Right cardiac atrium (tissue), 5 donors: ENCODE measurements at regions not wholly inside any gene's neighbourhood (a gene's known extent, or its start where the extent isn't known, plus 50 kb on each side); places are given as distances from the start of the nearest gene placed in this dataset.

Source experiments
- ATAC-seq, 2 donors: fragments of 200-7000 bp; cut with Tn5 transposase; one replicate each; pipeline versions ENCODE4 v1.8.0 to v1.9.1; 2020; ENCODE audit warnings: moderate library complexity in 2 of 2, mild to moderate bottlenecking in 1 of 2
- DNase-seq, 3 donors: peaks; one replicate each; pipeline ENCODE4 v3.0.0-alpha.2; 2020
- H3K27ac ChIP-seq: one replicate; pipeline ENCODE4 v1.5.1; 2013; ENCODE audit warnings: mild to moderate bottlenecking, low read length, control low read depth, moderate library complexity
- H3K27me3 ChIP-seq: one replicate; pipeline ENCODE4 v1.6.1; 2013; ENCODE audit not compliant: control insufficient read depth, insufficient read depth
- H3K4me1 ChIP-seq: one replicate; pipeline ENCODE4 v1.6.1; 2013; ENCODE audit warnings: low read length; ENCODE audit not compliant: control insufficient read depth, insufficient read depth
- H3K4me3 ChIP-seq: one replicate; pipeline ENCODE4 v1.5.1; 2013; ENCODE audit warnings: low read length, control low read depth
- H3K9me3 ChIP-seq: one replicate; pipeline ENCODE4 v1.6.1; 2013; ENCODE audit warnings: low read length; ENCODE audit not compliant: control insufficient read depth
- WGBS: extraction: QIAGEN DNeasy Blood & Tissue Kit; methylation state at CpG from one replicate; pipeline ENCODE4 v1.1.7; 2013; 5-methylcytosine and 5-hydroxymethylcytosine counted together
- intact Hi-C, 4 donors: fragments of 100-400 bp; cut with DNase I; formaldehyde crosslinking; loops; one replicate each; pipeline versions ENCODE4 v1.11.0 to v1.14.0; 2022 to 2023
- donor health status: healthy with polysubstance abuse.
- donor health status: DM: no; HTN: yes; CAD: no.
- donor health status: DM: no; HTN: no; CAD: no.
- donor health status: DM: no; HTN: yes; CAD: no; lungs with severe emphysema.
- donor health status: DM: yes; HTN: yes; CAD: no.

GRCh38 chr12:41709463-41710285 is 435.0 kb downstream of the GXYLT1 start:
- Histone ChIP-seq H3K27me3 (no peaks in the 10 kb centered on the region), H3K4me3 (no peak overlapping the region), H3K9me3 (no peaks in the 10 kb centered on the region), H3K4me1 (no peaks in the 10 kb centered on the region), H3K27ac (no peak overlapping the region)
- intact Hi-C loops = no loop called here
- WGBS = 30% methylated on average over 5 of the region's 5 CpGs
- DNase-seq = no peak
- no peak for ATAC-seq

DNA sequence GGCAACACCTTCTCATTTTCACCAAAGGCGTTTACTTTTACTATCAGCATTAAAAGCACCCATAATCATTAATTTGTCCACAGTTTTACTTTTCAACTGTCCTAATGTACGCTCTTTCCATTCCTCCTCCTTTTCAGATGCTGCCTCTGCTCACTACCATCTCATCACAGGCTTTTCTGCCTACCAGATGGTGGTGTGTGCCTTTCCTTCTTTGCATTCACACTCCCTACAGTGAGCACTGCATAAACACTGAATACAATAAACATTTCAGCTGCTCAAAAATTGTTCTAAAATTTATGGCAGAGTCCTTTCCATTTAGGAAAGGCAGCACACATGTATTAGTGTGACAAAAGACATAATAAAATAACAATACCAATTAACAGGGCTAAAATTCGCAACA is 435.7 kb downstream of the GXYLT1 start:
- no peak overlapping the region for H3K4me3 ChIP-seq
- no peaks in the 10 kb centered on the region for H3K9me3 ChIP-seq
- no peaks in the 10 kb centered on the region for H3K27me3 ChIP-seq
- no peak for DNase-seq
- ATAC-seq = no peak
- no peak overlapping the region for H3K27ac ChIP-seq
- H3K4me1 ChIP-seq = no peaks in the 10 kb centered on the region
- intact Hi-C loops = no loop called here
- WGBS = 90% methylated on average over 3 of the region's 3 CpGs

GRCh38 chr12:41706376-41706775 is 438.3 kb downstream of the GXYLT1 start:
- ATAC-seq = no peak
- intact Hi-C loops = no loop called here

GRCh38 chr12:41701943-41702601 is 442.6 kb downstream of the GXYLT1 start:
- no peaks in the 10 kb centered on the region for H3K9me3 ChIP-seq
- no peaks in the 10 kb centered on the region for H3K27me3 ChIP-seq
- no peak for DNase-seq
- no peaks in the 10 kb centered on the region for H3K4me1 ChIP-seq
- H3K27ac ChIP-seq = no peak overlapping the region
- H3K4me3 ChIP-seq = no peak overlapping the region
- intact Hi-C loops = no loop called here
- 52% methylated on average over 2 of the region's 2 CpGs for WGBS
- ATAC-seq = no peak

More at GRCh38 chr12:41706376-41706775, 438.3 kb downstream of the GXYLT1 start:
- no peaks in the 10 kb centered on the region for H3K4me1 ChIP-seq
- H3K4me3 ChIP-seq = no peak overlapping the region
- DNase-seq = no peak
- no peaks in the 10 kb centered on the region for H3K9me3 ChIP-seq
- no peak overlapping the region for H3K27ac ChIP-seq
- H3K27me3 ChIP-seq = no peaks in the 10 kb centered on the region
- WGBS = 83% methylated on average over 1 of the region's 1 CpG

DNA sequence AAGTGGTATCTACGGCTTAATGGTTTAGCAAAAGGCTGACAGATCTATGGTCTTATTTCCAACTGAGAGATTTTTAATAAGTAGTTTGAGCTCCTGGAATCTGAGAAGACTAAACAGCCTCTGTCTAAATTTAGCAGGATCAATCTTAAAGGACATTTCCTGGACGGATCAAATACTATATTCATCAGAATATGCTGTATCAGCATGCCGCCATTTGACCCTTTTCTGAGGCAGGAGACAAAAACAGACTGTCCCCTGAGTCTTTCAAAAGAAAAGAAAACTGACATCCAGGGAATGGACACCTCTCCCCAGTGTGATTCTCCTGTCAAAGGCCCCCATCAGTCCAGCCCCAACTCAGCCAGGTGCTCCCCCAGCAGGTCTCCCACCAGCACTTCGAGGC is 443.7 kb downstream of the GXYLT1 start:
- 88% methylated on average over 4 of the region's 4 CpGs for WGBS
- Histone ChIP-seq H3K27me3 (no peaks in the 10 kb centered on the region), H3K27ac (no peak overlapping the region)

DNA sequence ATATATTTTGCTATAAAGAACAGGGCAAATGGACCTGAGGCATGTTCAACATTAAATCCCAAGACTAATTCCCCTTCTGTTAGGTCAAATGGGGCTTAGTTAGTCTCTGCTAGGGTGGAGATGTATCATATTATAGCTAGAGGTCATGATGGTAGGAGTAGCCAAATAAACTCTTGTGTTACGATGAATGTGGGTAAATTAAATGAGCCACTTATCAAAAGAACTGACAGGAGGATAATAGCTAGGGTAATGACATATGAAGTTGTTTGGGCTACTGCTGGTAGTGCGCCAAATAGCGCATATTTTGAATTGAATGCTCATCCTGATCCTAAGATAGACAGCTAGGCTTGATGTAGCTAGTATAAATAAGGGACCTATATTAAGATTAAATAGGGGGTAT is 445.0 kb downstream of the GXYLT1 start:
- 95% methylated on average over 3 of the region's 3 CpGs for WGBS
- no peaks in the 10 kb centered on the region for H3K27me3 ChIP-seq
- no peak overlapping the region for H3K27ac ChIP-seq
- DNase-seq (no peak), ATAC-seq (no peak)
- H3K9me3 ChIP-seq = no peaks in the 10 kb centered on the region
- intact Hi-C loops = no loop called here
- no peaks in the 10 kb centered on the region for H3K4me1 ChIP-seq
- H3K4me3 ChIP-seq = no peak overlapping the region

More for the DNA sequence above, 443.7 kb downstream of the GXYLT1 start:
- no peaks in the 10 kb centered on the region for H3K4me1 ChIP-seq
- no peak overlapping the region for H3K4me3 ChIP-seq
- ATAC-seq = no peak
- intact Hi-C loops = no loop called here
- no peaks in the 10 kb centered on the region for H3K9me3 ChIP-seq
- DNase-seq = no peak

- intact Hi-C loops = no loop called here
- Histone ChIP-seq H3K9me3 (no peaks in the 10 kb centered on the region), H3K27ac (no peak overlapping the region), H3K4me1 (no peaks in the 10 kb centered on the region), H3K27me3 (no peaks in the 10 kb centered on the region), H3K4me3 (no peak overlapping the region)
- 75% methylated on average over 2 of the region's 2 CpGs for WGBS
- DNase-seq (no peak), ATAC-seq (no peak)
Observed at GRCh38 chr12:41697161-41697560, 447.5 kb downstream of the GXYLT1 start.

GRCh38 chr12:41684997-41685396 is 459.7 kb downstream of the GXYLT1 start:
- intact Hi-C loops = loop anchor here in 2 of 4 donors (5.0 kb wide), 1 partner anchor 337 kb away; no protein-coding TSS in a partner anchor
- ATAC-seq = no peak
- Histone ChIP-seq H3K4me1 (no peaks in the 10 kb centered on the region), H3K27ac (no peak overlapping the region), H3K27me3 (no peaks in the 10 kb centered on the region), H3K9me3 (no peaks in the 10 kb centered on the region), H3K4me3 (no peak overlapping the region)
- DNase-seq = no peak

DNA sequence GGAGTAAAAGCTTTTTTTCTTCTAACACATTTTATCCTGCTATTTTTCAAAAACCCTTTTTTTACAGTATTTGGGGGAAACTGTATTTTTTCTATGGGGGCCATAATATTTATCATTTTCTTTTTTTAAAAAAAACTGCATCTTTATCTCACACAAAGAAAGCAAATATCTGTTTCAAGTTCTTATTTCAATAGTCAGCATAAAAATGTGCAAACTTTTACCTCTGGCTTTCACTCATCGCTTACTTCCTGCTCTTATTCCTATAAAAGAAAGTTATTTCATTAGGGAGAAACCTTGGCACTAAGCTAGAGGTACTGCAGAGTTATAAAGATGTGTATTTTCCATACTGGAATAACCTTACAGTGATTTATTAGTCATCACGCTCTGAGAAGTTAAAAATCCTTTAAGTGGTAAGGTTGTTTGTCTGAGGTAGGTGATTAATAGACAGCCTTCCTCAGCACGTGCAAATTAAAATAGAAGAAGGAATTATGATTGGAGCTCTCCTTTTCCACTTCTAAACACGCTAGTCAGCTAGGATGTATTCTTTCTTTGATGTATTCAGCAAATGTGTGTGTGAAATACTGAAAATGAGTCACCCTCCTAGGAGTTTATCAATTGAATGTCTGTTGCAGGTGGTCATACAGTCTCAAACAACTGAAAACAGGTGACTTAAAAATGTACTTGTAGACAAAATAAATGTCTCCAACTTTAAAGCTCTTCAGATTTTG is 461.0 kb downstream of the GXYLT1 start:
- H3K9me3 ChIP-seq = no peaks in the 10 kb centered on the region
- no peak overlapping the region for H3K4me3 ChIP-seq
- intact Hi-C loops = loop anchor here in 1 of 4 donors (5.0 kb wide), 1 partner anchor 339 kb away; no protein-coding TSS in a partner anchor
- 77% methylated on average over 4 of the region's 4 CpGs for WGBS
- ATAC-seq (no peak), DNase-seq (no peak)
- H3K27me3 ChIP-seq = no peaks in the 10 kb centered on the region
- no peak overlapping the region for H3K27ac ChIP-seq
- H3K4me1 ChIP-seq = no peaks in the 10 kb centered on the region

DNA sequence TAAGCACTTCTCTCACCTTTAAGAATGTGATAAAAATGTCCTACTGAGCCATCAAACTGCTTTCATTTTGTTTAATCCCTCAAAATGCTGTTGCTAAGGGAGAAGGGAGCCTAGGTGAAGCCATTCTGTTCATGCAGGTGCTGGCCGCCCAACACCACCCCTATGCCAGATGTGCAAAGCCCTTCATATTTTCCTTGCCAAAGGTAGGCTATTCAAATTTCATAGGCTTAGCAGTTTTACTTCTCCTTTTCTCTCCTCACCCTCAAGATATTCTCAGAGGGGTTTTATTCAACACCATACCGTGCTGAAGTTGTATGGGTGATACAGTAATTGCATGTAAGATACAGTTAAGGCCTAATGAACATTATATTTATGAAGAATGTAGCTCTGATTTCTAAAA is 461.7 kb downstream of the GXYLT1 start:
- Histone ChIP-seq H3K27me3 (no peaks in the 10 kb centered on the region), H3K9me3 (no peaks in the 10 kb centered on the region), H3K4me3 (no peak overlapping the region), H3K4me1 (no peaks in the 10 kb centered on the region), H3K27ac (no peak overlapping the region)
- DNase-seq (no peak), ATAC-seq (no peak)
- WGBS = 95% methylated on average over 2 of the region's 2 CpGs
- intact Hi-C loops = loop anchor here in 1 of 4 donors (5.0 kb wide), 1 partner anchor 339 kb away; no protein-coding TSS in a partner anchor

- ATAC-seq = no peak
- Histone ChIP-seq H3K4me3 (no peak overlapping the region), H3K4me1 (no peaks in the 10 kb centered on the region), H3K27me3 (no peaks in the 10 kb centered on the region), H3K9me3 (no peaks in the 10 kb centered on the region), H3K27ac (no peak overlapping the region)
- 48% methylated on average over 3 of the region's 3 CpGs for WGBS
- no peak for DNase-seq
- intact Hi-C loops = loop anchor here in 1 of 4 donors (5.0 kb wide), 1 partner anchor 340 kb away; no protein-coding TSS in a partner anchor
Observed at GRCh38 chr12:41681898-41682297, 462.8 kb downstream of the GXYLT1 start.
